NCI-H446 treated with DMSO at 0.1 percent for 48 hours (cell line): ENCODE measurements at regions not wholly inside any gene's neighbourhood (a gene's known extent, or its start where the extent isn't known, plus 50 kb on each side); places are given as distances from the start of the nearest gene placed in this dataset.
"Not testable (repeated sequence)": the region's sequence is repeated elsewhere in the genome, so short reads cannot be mapped to it uniquely, and the experiment has no call there.

Experiments
- DNase-seq: peaks from one replicate; lab custom pipeline; 2025; lab: John Stamatoyannopoulos, UW

DNA sequence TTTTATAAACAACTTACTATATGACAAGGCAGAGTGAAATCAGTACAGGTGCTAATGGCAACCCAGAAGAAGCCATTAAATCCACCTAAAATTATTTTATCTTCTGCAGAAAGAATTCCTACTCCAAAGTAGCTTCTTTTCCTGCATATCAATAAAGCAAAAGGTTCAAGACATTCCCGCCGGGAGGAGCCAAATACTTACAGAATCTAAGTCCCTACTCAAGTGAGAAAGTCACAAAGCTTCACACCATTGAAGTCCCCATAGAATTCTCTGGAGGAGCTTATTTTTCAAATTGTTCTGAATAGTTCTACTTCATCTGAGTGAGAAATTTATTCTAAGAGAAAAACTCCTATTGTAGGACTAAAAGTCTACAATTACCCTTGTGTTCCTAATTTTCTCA lies 233.7 kb upstream of the HNRNPA3 start:
- DNase-seq, result no peak

DNA sequence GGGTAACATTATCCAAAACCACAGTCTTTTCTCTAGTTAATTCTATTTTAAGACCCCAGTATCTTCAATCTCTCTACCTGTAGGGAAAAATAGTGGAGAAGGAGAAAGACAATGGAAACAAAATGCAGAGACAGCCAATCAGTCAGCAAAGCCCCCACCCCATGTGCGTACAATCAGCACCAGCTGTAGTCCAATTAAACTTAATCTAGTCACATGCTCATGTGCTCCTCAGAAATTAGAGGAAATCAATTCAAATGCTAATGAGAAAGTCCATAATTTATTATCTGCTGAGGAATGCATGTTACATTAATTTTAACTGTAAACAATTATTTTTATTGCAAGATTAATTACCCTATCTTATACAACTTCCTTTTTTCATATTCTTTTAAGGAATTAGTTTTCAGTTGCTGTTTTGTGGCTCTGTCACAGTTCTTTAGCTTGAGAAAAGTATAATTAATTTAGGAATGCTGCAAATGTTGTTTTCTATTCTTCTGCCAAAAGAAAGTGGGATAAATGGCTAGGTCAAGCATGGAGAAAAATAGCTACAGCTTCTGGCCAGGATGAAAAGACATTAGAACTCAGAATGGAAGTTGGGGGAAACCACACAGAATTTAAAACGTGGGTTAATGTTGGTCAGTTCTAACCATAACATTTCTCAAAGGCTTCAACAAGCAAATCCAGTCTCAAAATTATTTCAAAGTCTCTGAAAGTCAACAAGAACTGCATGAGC lies 232.4 kb upstream of the HNRNPA3 start:
- DNase-seq, result no peak

DNA sequence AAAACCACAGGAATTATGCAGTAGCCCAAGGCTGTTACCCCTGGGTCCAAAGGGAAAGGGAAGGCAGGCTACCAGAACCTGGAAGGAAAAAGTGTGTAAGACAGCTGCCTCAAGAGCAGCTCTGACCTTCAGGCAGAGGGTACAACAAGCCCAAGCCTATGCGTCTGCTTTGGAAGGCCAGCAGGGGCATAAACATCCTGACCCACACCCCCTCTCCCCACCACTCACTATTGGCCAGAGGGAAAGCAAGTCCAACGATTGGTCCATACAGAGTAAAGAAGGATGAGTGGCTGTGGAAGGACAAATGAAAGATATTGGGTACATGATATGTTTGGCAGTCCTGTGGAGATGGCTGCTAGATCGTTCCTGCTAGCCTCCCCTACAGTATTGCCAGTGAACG lies 227.6 kb upstream of the HNRNPA3 start:
- no peak for DNase-seq

DNA sequence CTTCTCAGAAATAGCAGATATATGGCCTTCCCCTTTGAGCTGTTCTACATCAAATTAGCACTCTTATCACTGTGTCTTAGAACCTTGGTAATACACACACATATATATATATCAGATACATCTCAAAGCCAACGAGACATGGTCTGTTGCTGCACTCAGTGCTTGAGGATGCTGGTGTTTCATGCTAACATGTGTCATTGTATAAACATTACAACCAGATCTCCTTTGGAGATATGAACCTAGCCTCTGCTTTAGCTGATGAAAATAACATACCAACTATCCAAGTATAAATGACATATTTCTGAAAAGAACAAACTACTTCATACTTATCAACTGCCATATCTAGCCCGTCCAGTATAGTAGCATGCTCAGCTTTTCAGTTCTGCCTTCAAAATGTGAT lies 226.7 kb upstream of the HNRNPA3 start:
- no peak for DNase-seq

DNA sequence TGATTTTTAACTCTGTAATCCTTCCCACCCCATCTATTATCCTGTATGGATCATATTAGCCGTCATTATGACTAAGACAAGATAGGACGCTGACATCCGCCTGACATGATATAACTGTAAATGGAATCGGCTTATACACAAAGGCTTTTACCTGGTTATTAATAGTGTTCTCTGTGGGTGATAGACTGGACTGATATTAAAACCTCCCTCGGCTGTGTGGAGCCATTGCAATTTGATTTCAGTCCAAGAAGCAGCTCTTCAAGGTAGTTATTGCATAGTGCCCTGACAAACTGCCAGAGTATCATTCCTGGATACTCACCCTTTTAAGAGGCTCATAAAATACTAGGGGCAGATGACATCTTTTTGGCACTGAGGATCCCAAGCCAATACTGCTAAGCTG lies 226.1 kb upstream of the HNRNPA3 start:
- DNase-seq, result no peak

DNA sequence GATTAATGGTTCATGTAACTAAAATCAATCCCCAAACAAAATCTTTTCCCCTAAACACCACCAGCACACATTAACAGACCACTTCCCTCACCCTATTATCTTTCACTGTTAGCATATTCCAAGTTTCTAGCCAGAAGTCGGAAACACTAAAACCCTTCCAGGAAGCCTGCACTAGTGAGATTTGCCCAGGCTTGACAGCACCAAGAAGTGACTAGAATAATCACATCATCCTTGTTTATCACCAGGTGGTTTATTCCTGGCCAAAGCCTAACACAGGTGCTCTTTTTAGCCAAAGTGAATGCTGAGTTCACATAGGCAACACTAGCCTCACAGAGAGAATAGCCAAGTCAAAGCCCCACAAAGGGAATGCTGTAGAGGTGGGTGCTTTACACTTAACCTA lies 221.2 kb upstream of the HNRNPA3 start:
- no peak for DNase-seq

DNA sequence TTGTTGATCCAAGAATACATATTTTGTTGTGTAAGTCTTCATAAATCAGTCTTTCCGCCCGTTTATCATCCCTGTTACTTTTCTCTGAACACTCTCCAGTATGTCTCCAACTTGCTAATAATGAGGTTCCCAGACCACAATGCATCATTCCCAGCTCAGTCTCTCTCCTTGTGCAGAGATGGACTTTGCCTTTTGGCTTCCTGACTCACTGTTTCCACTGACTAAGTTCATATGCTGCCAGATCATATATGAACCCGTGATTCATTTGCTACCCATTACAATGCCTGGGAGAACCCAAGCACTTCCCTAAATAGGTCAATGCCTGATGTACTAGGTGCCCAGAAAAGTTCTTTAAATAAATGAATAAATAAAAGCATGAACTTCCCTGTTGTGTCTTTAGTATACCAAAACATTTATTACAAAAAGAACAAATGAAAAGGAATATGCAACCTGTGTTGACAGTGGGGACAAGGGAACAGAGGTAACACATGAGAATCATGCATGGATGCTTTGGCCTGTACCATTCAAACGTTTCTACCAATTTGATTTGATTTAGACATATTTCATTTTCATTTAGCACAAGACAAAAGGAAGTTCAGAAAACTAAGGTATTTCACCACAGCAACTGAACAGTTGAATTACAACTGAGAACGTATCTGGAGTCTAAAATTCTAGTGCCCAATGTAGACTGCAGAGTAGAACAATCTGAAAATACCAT lies 215.4 kb upstream of the HNRNPA3 start:
- no peak for DNase-seq

DNA sequence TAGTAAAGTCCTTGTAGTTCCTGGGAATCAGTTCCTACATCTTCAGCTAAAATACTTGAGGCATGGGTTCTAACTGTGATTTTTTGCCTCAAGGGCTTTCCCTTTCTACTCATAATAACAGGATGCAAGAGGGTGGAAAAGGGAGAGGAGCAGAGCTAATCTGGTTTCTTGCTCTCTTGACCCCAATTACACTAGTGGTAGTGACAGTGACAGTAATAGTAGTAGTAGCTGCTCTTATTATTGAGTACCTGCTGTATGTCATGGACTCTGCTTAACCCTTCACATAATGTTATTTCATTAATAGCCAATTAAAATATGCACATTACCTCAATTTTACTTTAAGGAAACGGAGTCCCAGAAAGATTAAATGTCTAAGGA lies 214.8 kb upstream of the HNRNPA3 start:
- no peak for DNase-seq

DNA sequence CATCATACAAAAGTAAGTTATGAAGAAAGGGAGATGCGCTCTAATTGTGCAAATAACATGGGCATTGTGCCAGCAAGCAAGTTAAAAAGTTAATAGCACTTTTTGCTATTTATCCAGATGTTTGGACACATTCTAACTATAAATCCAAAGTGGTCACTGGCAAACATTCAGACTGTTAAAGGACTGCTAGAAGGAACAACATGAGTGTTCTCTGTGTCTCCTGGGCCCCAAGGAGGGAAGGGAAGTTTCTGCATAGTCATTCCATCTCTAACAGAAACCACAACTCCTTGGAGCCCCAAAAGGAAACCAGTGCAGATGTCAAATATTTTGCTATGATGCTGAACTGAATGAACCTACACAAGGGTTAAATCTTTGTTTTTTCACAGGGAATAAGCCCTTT lies 213.3 kb upstream of the HNRNPA3 start:
- no peak for DNase-seq

DNA sequence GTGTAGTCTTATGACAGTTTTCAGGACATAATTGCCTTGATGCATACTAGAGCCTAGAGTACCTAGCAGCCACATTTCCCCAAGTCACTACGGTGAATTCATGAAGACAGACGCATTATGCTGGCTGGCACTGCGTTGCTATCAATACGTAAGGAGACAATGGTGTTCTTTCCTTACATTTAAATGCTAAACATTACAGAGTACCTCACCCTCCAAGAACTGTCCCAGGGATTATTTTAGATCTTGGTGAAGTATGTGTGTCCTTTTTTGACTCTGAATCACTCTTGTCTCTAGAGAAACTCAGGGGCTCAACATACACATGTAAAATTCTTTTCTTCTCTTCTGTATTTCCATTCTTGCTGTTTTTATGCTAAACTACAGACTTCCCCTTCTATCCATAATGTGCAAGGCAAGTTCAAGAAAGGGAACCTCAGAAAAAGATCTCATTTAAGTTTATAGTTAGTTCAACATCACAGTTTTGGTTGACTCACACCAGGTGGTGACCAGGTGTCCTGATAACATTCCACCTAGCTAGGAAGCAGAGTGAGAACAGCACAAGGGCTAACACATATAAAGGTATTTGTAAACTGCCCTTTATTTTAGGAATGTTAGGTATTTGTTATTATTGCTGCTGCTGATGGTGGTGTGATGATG lies 212.4 kb upstream of the HNRNPA3 start:
- no peak for DNase-seq

DNA sequence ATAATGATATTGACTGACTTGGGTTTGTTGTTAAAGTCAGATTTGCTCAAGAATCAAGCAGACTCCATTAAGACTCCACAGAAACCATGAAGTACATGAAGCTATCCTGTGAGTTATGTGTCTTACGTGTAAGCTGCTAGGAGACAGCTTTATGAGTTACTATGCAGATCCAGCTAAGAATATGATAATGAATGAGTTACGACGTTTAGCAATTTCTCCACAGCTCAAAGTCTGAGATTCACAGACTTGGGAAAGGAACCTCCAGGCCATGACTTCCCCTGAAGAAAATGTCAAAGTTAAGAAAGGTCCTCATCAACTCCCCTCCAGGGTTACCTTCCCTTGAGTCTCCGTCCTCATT lies 211.9 kb upstream of the HNRNPA3 start:
- DNase-seq, result no peak

DNA sequence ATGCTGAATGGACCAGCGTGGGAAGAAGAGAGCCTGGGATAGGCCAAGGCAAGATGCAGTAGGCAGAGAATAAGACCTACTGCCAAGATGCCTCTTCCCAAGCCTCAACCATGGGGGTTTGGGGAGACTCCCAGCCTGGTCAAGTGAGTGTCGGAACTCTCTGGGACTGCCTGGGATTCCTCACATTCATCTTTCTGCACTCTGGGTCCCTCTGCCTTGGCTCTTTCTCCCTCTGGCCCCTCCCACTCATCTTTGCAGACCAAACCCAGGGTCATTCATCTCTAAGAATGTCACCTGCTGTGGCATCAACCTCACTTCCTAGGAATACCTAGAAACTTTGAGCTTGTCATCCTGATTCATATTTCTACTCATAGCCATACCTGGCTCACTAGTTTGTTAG lies 211.3 kb upstream of the HNRNPA3 start:
- no peak for DNase-seq

DNA sequence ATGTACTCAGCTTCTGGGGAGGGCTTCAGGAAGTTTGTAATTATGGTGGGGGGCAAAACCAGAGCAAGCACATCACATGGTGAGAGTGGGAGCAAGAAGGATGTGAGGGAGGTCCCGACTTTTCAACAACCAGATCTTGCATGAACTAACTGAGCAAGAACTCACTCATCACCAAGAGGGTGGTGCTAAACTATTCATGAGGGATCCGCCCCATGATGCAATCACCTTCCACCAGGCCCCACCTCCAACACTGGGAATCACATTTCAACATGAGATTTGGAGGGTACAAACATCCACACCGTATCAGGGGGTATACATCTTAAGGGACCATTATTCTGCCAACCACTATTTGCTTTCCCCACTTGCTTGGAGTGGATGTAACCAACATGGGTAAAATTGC lies 209.6 kb upstream of the HNRNPA3 start:
- DNase-seq, result no peak

DNA sequence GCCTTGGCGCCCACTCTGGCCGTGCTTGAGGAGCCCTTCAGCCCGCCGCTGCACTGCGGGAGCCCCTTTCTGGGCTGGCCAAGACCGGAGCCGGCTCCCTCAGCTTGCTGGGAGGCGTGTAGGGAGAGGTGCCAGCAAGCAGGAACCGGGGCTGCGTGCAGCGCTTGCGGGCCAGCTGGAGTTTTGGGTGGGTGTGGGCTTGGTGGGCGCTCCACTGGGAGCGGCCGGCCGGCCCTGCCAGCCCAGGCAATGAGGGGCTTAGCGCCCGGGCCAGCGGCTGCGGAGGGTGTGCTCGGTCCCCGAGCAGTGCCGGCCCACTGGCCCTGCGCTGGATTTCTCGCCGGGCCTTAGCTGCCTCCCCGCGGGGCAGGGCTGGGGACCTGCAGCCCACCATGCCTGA lies 204.9 kb upstream of the HNRNPA3 start:
- DNase-seq, result not testable (repeated sequence)

DNA sequence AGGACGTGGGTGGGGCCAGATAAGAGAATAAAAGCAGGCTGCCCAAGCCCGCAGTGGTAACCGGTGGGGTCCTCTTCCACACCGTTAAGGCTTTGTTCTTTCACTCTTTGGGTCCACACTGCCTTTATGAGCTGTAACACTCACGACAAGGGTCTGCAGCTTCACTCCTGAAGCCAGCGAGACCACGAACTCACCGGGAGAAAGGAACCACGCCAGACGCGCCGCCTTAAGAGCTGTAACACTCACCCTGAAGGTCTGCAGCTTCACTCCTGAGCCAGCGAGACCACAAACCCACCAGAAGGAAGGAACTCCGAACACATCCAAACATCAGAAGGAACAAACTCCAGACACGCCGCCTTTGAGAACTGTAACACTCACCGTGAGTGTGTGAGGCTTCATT lies 203.9 kb upstream of the HNRNPA3 start:
- not testable (repeated sequence) for DNase-seq

DNA sequence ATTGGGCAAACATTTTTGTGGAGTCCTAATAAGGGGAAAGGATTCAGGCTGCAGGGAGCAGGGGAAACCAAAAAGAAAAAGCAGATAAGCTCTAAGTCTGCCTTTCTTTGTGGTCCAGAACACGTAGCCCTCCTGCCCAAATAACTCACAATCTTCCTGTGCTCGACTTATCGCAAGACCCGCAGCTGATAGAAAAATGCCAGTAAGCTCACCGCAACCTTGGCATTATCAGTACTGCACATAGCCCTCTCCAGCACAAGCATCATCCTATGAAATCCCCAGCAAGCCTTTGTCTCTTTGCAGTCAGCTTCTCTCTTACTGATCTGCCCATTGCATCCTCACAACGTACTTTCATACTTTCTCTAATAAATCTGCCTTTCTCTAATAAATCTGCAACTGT lies 202.4 kb upstream of the HNRNPA3 start:
- DNase-seq, result no peak

DNA sequence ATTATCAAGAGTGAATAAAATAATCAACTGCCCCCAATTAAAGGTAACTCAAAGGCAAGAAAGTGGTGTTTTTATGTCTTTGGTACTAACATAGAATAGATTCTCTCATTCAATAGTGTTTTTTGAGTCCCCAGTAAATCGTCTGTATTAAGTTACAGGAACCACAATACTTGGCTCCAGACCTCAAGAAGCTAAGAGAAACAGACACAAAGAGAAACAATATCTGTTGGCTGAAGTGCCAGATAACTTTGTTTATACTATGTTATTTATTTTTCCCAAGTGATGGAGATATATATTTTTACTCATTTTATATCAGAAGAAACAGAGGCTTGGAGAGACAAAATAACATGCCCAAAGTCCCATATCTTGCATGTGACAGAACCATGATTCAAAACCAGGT lies 201.7 kb upstream of the HNRNPA3 start:
- no peak for DNase-seq

DNA sequence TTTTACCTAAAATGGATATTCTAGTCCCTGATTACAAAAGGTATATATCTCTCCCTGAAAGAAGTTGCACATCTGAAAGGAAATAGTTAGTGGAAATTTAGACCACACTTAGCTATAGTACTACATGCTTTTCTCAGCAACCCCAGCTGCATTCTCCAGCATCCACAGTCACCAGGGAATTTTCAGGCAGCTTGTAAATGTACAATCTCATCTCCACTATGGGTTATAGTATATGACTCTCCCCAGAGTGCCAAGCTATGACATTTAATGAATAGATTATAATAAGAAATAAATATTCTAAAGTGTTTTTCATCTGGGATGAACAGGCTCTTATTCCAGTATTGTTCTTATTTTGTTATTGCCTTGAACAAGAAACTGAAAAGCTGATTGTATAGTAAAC lies 197.6 kb upstream of the HNRNPA3 start:
- DNase-seq, result no peak

DNA sequence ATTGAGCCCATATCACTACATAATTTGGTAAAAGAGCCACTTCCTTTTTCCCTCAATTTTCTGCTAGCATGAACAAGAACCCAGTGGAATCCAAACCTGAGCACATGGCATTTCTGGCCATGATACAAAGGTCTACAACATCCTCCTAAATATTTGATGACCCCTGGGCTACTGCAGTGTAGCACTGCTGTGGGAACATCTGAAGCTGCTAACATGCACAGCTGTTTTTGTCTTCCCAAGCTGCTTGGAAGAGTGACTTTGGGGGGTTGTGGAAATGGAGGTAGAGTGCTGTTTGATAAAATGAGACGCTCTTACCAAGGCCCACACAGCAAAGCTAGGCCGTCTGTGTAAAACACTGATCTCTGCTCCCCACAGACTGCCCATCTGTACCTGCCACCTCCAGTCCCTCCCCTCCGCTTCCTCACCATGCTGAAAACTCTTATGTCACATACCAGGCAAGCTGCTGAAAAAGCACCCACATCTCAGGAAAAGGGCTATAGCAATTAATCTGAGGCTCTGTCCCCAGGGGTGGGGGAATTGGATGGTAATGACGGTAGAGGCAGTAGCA lies 197.2 kb upstream of the HNRNPA3 start:
- no peak for DNase-seq

DNA sequence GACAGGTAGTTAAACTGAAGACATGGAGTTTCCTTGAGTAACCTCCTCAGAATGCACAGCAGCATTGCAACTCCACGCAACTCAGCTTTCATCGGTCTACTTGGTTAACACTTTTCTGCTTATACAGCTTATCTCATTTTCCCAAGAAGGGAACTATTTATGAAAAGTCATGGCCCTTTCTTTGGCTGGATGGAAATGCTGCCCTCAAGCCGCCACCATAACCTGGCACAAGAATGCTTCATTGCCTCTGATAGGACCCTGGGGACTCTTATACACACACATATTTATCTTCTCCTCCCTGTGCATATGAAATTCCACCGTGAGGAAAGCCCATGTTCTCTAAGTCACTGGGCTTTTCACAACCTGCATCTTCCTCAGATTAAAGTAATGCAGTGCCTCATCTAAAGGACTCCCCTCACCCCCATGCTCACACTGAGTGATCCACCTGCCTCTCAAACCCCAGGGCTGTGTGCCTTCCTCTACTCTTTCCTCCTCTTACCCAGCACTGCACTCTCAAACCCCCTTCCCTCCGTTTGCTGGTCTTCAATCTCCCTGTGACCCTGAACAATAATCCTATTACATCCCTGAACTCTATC lies 192.0 kb upstream of the HNRNPA3 start:
- no peak for DNase-seq

DNA sequence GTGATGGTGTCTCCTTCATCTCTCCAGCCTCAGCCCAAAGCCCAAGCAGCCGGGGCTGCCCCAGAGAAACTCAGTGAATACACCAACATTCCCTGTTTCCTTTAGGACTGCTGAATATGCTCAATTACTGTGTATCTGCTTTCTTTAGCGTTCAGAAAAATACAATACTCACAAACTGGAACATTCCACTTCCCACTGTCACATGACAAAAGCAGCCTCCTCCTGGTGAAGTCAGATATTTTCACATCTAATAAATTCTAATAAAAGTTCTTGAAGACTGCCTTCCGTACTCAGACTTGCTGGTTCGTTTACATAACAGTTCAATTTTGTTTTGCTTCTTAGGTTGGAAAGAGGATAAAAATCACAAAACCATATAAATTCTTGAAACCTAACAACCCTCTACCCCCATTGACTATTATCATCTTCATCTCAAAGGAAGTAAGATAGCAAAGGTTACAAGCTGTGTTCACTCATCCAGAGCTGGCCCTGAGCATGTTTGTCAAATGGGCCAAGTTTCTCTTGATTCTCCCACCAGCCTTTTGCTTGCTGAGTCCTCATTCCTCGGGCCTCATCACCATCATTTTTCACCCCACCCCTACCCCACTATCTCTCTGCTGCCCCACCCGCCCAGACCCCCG lies 190.8 kb upstream of the HNRNPA3 start:
- no peak for DNase-seq

DNA sequence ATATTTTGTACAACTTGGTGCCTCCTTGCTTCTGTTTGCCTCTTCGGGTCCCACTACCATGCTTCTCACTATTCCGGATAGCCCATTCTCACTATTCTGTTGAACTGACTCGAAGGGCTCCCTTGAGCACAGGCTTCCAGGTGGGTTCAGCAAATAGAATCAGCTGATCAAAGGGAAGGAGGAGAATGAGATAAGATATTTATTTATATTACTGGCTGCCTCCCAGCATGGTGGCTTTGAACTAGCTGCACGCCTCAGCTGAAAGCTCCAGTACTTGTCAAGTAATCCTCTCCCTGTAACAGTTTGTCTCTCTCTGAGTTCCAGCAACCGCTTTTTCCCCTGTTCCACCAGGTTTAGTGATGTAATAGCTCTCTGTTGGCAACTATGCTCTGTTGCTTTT lies 187.8 kb upstream of the HNRNPA3 start:
- DNase-seq, result no peak
